ENCODE measurements at regions not wholly inside any gene's neighbourhood (a gene's known extent, or its start where the extent isn't known, plus 50 kb on each side); places are given as distances from the start of the nearest gene placed in this dataset.
"Not testable (repeated sequence)": the region's sequence is repeated elsewhere in the genome, so short reads cannot be mapped to it uniquely, and the experiment has no call there.

DNA sequence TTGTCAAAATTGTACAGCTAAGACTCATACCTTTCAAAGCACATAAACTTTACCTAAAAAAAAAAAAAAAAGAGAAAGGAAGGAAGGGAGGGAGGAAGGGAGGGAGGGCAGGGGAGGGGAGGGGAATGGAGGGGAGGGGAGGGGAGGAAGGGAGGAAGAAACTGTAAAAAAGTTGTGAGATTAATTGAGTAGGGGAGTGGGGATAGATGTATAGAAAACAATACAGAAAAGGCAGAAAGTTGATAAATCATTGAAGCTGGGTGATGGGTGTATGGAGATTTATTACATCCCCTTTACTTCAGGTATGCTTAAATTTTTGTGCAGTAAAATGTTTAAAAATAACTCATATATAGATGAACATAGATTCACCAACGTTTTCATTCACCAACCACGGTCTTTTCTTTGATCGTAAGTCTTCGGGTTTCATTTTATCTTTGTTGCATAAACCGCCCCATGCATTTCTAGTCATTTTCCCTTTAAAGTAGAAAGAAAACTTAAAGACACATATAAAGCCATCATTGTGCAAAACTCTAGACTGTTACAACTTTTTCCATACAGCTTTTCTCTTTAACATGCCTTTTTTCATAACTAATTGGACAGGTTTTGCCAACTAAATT lies 191.2 kb upstream of the KRR1 start:
- DNase-seq (ENCODE audit: low read depth), result no peak

DNA sequence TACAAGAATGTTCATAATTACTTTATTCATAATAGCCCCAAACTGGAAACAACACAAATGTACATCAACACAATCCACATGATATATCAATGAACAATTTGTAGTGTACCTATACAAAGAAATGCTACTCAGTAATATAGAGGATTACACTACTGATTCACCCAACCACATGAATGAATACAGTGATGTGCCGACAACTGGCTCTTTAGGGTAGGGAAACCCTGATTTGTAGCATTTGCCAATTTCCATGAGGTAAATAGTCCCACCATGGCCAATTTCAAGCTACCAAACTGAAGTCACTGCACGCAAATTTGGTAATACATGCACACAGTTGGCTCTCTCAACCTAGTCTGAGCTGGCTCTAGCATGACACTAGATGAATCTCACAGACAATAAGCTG lies 190.4 kb upstream of the KRR1 start:
- no peak for DNase-seq (ENCODE audit: low read depth)

- DNase-seq (ENCODE audit: low read depth), result no peak
Observed at GRCh38 chr12:75699728-75700496, 188.5 kb upstream of the KRR1 start.

- no peak for DNase-seq (ENCODE audit: low read depth)
Observed at GRCh38 chr12:75699251-75699650, 187.8 kb upstream of the KRR1 start.

DNA sequence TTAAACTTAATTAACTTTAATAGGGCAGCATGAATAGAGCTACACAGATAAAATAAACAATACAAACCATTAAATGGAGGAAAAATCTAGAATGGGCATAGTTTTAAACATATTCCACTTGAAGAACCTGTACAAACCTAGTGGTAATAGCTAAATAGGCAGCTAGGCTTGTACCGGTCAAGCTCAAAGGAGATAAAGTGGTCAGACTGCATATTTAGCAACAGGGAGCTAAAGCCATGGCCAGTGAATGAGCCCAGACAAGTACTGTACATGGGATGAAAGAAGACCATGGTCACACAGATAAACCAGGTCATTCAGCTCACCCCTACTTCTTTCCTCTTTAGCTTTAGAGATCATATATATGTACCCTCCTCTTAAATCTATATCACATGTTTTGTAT lies 186.6 kb upstream of the KRR1 start:
- no peak for DNase-seq (ENCODE audit: low read depth)

GRCh38 chr12:75695926-75696325 lies 184.5 kb upstream of the KRR1 start:
- DNase-seq (ENCODE audit: low read depth), result no peak

DNA sequence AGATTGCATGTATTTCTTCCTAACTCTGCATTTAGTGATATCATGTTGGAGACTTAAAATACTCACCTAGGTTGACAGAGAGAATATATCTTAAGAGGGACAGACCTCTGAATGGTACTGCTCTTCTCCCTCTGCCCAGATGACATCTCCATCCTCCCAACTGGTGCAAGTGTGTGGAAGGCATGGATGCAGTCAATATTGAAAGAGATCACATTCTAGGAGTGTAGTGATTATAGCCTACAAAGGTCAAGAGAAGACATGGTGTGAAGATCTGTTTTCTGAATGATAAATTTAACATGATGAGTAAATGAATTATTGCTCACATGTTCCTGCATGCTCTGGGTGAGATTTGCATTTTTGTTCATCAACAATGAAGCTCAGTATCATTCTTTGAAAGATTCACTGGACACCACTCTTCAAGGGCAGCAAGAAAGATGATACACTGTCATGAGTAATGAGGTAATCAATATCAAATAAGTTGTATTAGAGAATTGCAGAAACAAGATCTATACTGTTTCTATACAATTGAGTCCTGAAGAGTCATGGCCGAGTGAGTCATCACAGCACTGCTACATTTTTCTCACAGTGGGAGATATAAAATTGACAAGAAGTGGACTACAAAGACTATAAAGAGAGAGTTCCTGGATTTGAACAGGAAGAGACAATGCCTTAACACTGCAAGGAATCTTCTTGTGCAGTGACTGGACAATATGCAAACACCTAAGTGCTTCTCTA lies 183.3 kb upstream of the KRR1 start:
- no peak for DNase-seq (ENCODE audit: low read depth)

DNA sequence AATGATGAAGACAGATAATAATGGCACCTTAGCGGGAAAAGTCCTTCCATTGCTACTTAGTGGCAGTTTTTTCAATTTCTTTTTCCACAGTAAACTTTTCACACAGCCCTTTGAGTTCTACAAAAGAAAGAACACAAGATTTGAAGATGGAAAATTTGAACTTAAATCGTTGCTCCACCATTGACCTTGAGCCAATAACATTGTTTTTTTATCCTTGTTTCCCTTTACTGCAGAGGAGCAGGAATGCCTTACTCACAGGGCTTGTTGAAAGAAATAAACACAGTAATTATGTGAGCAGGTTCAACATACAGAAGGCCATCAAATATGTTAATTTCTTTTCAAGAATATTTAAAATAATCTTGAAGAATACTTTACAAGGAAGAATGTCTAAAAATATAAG lies 181.5 kb upstream of the KRR1 start:
- no peak for DNase-seq (ENCODE audit: low read depth)

- DNase-seq (ENCODE audit: low read depth), result no peak
Observed at GRCh38 chr12:75690296-75690955, 179.0 kb upstream of the KRR1 start.

DNA sequence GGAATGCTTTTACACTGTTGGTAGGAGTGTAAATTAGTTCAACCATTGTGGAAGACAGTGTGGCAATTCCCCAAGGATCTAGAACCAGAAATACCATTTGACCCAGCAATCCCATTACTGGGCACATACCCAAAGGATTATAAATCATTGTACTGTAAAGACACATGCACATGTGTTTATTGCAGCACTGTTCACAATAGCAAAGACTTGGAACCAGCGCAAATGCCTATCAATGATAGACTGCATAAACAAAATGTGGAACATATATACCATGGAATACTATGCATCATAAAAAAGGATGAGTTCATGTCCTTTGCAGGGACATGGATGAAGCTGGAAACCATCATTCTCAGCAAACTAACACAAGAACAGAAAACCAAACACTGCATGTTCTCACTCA lies 174.8 kb upstream of the KRR1 start:
- not testable (repeated sequence) for DNase-seq (ENCODE audit: low read depth)

DNA sequence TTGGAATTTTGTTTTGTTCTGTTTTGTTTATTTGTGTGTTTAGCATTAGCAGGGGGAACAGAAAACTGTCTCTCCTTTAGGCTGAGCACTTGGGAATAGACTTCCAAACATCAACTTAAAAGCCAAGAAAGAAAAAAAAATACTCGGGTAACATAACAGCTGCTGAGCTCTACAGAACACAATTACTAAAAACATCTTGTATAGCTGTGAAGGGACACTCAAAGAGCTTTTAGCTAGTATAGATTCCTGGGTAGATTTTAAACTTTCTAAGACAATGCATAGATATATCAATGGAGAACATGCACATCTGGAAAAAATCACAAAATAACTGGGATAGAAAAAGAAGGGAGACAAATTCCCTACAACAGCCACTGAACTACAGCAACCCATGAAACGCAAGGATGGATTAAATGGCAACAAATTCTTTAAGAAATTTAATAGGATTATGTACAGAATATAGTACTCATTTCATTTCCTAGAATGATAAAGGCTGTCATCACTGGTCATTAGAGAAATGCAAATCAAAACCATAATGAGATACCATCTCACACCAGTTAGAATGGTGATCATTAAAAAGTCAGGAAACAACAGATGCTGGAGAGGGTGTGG lies 174.3 kb upstream of the KRR1 start:
- no peak for DNase-seq (ENCODE audit: low read depth)

GRCh38 chr12:75684678-75685616 lies 173.5 kb upstream of the KRR1 start:
- no peak for DNase-seq (ENCODE audit: low read depth)

DNA sequence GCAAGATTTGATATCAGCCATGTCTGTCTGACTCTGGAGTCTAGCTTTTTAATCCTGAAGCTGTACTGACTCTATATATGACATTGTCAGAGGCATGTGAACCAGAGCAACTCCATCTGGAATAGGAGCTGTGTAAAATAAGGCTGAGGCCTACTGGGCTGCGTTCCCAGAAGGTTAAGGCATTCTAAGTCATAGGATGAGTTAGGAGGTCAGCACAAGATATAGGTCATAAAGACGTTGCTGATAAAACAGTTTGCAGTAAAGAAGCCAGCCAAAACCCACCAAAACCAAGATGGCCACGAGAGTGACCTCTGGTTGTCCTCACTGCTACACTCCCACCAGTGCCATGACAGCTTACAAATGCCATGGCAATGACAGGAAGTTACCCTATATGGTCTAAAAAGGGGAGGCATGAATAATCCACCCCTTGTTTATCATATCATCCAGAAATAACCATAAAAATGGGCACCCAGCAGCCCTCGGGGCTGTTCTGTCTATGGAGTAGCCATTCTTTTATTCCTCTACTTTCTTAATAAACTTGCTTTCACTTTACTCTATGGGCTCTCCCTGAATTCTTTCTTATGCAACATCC lies 172.7 kb upstream of the KRR1 start:
- DNase-seq (ENCODE audit: low read depth), result not testable (repeated sequence)

DNA sequence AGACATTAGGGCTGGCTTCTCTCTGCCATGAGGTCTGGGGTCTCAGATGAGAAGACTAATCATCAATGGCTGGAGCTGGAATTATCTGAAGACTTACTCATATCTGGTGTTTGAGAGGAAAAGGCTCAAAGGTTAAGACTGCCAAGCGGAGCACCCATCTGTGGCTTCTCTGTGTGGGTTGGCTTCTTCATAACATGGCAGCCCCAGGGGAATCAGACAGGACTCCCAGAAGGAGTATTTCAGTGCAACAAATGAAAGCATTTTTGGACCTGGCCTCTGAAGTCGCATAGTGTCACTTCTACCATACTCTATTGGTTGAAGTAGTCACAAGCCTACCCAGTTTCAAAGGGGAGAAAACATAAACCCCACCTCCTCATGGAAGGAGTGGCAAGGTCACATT lies 171.8 kb upstream of the KRR1 start:
- no peak for DNase-seq (ENCODE audit: low read depth)

DNA sequence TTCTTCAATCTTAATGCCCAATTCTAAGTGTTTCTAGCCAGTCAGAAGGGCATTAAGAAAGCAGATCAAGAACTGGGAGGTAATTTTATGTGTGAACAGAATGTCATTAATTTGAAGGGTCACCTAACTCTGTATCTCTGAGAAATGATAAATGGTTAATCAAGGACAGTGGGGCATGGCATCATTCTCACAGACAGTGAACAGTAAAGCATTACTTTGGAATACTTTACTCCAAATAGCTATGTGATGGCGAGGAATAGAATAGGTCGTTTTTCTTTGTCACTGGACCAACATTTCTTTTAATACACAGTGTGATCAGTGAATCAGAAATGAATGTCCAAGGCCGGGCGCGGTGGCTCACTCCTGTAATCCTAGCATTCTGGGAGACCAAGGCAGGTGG lies 166.1 kb upstream of the KRR1 start:
- no peak for DNase-seq (ENCODE audit: low read depth)

- DNase-seq (ENCODE audit: low read depth), result no peak
Observed at GRCh38 chr12:75674393-75674792, 163.0 kb upstream of the KRR1 start.

- DNase-seq (ENCODE audit: low read depth), result no peak
Observed at GRCh38 chr12:75672200-75672599, 160.8 kb upstream of the KRR1 start.

GRCh38 chr12:75670216-75670615 lies 158.8 kb upstream of the KRR1 start:
- no peak for DNase-seq (ENCODE audit: low read depth)

DNA sequence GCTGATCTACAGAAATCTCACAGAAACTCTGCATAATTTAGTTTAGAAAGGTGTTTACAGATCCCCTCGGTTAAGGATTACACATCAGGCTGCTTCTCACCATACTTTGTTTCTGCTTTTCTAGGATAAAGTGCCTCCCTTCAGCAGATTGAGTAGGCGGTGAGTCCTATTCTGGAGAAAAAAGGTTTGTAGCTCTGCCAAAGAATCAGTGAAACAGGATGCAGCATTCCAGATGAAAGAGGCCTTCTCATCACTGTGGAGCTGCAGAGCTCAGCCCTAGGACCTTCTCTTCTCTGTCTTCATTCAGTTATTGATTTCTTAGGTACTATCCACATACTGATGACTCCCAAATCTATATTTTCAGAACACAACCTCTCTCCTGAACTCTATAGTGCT lies 155.5 kb upstream of the KRR1 start:
- no peak for DNase-seq (ENCODE audit: low read depth)

- no peak for DNase-seq (ENCODE audit: low read depth)
Observed at GRCh38 chr12:75666126-75666938, 154.9 kb upstream of the KRR1 start.

All from CMK (cell line).